Stimulated activated CD8-positive, alpha-beta memory T cell treated with anti-CD3 and anti-CD28 coated beads, Interleukin-2, amount 100 ng/mL, for 48 hours (primary cell): ENCODE measurements at regions not wholly inside any gene's neighbourhood (a gene's known extent, or its start where the extent isn't known, plus 50 kb on each side); places are given as distances from the start of the nearest gene placed in this dataset.

Experiments
- DNase-seq, 2 donors: peaks; one replicate each; pipeline ENCODE4 v3.0.0-alpha.2; 2020; ENCODE audit warnings: low read depth in 2 of 2

- no peak for DNase-seq
Measured at GRCh38 chr5:4295663-4296339, 700.2 kb downstream of the IRX1 start.

GRCh38 chr5:4306057-4306456 is 710.4 kb downstream of the IRX1 start:
- DNase-seq = no peak

GRCh38 chr5:4309026-4309425 is 713.4 kb downstream of the IRX1 start:
- no peak for DNase-seq

- DNase-seq = no peak
Measured at GRCh38 chr5:4313138-4313537, 717.5 kb downstream of the IRX1 start.

- no peak for DNase-seq
Measured at GRCh38 chr5:4319478-4320128, 724.0 kb downstream of the IRX1 start.

- DNase-seq = no peak
Measured at GRCh38 chr5:4330327-4330726, 734.7 kb downstream of the IRX1 start.

GRCh38 chr5:4335078-4335477 is 739.4 kb downstream of the IRX1 start:
- no peak for DNase-seq

GRCh38 chr5:4337519-4337918 is 741.9 kb downstream of the IRX1 start:
- DNase-seq = no peak

- no peak for DNase-seq
Measured at GRCh38 chr5:4339949-4340348, 744.3 kb downstream of the IRX1 start.

GRCh38 chr5:4345850-4346249 is 750.2 kb downstream of the IRX1 start:
- DNase-seq = no peak

- no peak for DNase-seq
Measured at GRCh38 chr5:4348423-4348822, 752.8 kb downstream of the IRX1 start.

GRCh38 chr5:4348919-4349318 is 753.3 kb downstream of the IRX1 start:
- DNase-seq = no peak

GRCh38 chr5:4356201-4356600 is 760.6 kb downstream of the IRX1 start:
- no peak for DNase-seq

GRCh38 chr5:4359847-4360246 is 764.2 kb downstream of the IRX1 start:
- DNase-seq = no peak

- DNase-seq = no peak
Measured at GRCh38 chr5:4361753-4362152, 766.1 kb downstream of the IRX1 start.

- no peak for DNase-seq
Measured at GRCh38 chr5:4362411-4362810, 766.8 kb downstream of the IRX1 start.

GRCh38 chr5:4363045-4363444 is 767.4 kb downstream of the IRX1 start:
- DNase-seq = no peak

GRCh38 chr5:4366628-4367027 is 771.0 kb downstream of the IRX1 start:
- DNase-seq = no peak

GRCh38 chr5:4370218-4370617 is 769.9 kb upstream of the ADAMTS16 start:
- DNase-seq = no peak

- no peak for DNase-seq
Measured at GRCh38 chr5:4372481-4372880, 767.6 kb upstream of the ADAMTS16 start.

- DNase-seq = no peak
Measured at GRCh38 chr5:4373051-4373820, 766.9 kb upstream of the ADAMTS16 start.

GRCh38 chr5:4374866-4375265 is 765.3 kb upstream of the ADAMTS16 start:
- DNase-seq = no peak

- DNase-seq = no peak
Measured at GRCh38 chr5:4375640-4376039, 764.5 kb upstream of the ADAMTS16 start.
